ENCODE measurements at regions not wholly inside any gene's neighbourhood (a gene's known extent, or its start where the extent isn't known, plus 50 kb on each side); places are given as distances from the start of the nearest gene placed in this dataset.

- TF ChIP-seq SNAPC5 (CRISPR knock-in tag; IDR thresholded peaks at IDR 0.05) (no peak), ZNF695 (CRISPR knock-in tag; IDR thresholded peaks at IDR 0.05) (no peak)
Observed at GRCh38 chrX:16282209-16282608, 114.9 kb downstream of the MAGEB17 start (continued).

- no peak for TF ChIP-seq MEIS2 (IDR thresholded peaks at IDR 0.05; ENCODE audit: partially characterized antibody)
- no peaks in the 10 kb centered on the region for H3K4me1 ChIP-seq (replicated peaks in 1 of 2; ENCODE audit: control insufficient read depth in 2 of 2, insufficient read depth in 2 of 2, low read length in 2 of 2)
- H3K27me3 ChIP-seq (ENCODE audit: control insufficient read depth in 2 of 2, insufficient read depth in 2 of 2, low read length in 2 of 2), result no peaks in the 10 kb centered on the region
- CTCF ChIA-PET (ENCODE audit: low intra/inter-chr PET ratio), result no interaction called here
- no peak overlapping the region for H3K9ac ChIP-seq (ENCODE audit: insufficient read depth in 1 of 2, low read depth in 2 of 2, low read length in 2 of 2)
- no peak overlapping the region for H3K27ac ChIP-seq (ENCODE audit: extremely low read depth, low read depth, low read length)
- FAIRE-seq (no peak), DNase-seq (ENCODE audit: extremely low read depth in 1 of 4, low spot score in 3 of 4) (no peak), ATAC-seq (no peak)
- H3K36me3 ChIP-seq (ENCODE audit: control insufficient read depth, insufficient read depth, low read length), result no peaks in the 10 kb centered on the region
- BruUV-seq (replicated peaks), result no TSS peak
- intact Hi-C loops (cut with micrococcal nuclease), result no loop called here
- no peak overlapping the region for H2AFZ ChIP-seq (ENCODE audit: low read depth, low read length)
- H3K4me3 ChIP-seq, result no peak overlapping the region
- no peaks in the 10 kb centered on the region for H3K9me3 ChIP-seq (replicated peaks; ENCODE audit: control insufficient read depth, insufficient read depth, low read depth, low read length)
- H3K4me2 ChIP-seq (ENCODE audit: insufficient read depth, low read length), result no peak overlapping the region
- in situ Hi-C loops (cut with MboI), result no loop called here
- no peaks in the 10 kb centered on the region for H4K20me1 ChIP-seq (replicated peaks; ENCODE audit: control insufficient read depth, insufficient read depth, low read length)
- H3K9me1 ChIP-seq (ENCODE audit: control insufficient read depth, insufficient read depth, low read length), result no peaks in the 10 kb centered on the region
- POLR2A ChIA-PET, result interaction anchor here (0.6 kb wide), 1 partner anchor 84 kb away, joined by 3 read pairs; no protein-coding TSS in a partner anchor
- no peaks in the 10 kb centered on the region for H3K79me2 ChIP-seq (ENCODE audit: control insufficient read depth, insufficient read depth, low read length)
Observed at GRCh38 chrX:16284842-16285241, 117.6 kb downstream of the MAGEB17 start.

GRCh38 chrX:16290997-16291396 lies 123.7 kb downstream of the MAGEB17 start:
- POLR2A ChIA-PET, result no interaction called here
- Histone ChIP-seq H3K9me1 (ENCODE audit: control insufficient read depth, insufficient read depth, low read length) (no peaks in the 10 kb centered on the region), H3K4me3 (no peak overlapping the region), H3K9me3 (replicated peaks; ENCODE audit: control insufficient read depth, insufficient read depth, low read depth, low read length) (no peaks in the 10 kb centered on the region), H4K20me1 (replicated peaks; ENCODE audit: control insufficient read depth, insufficient read depth, low read length) (no peaks in the 10 kb centered on the region), H3K4me2 (ENCODE audit: insufficient read depth, low read length) (no peak overlapping the region), H2AFZ (ENCODE audit: low read depth, low read length) (no peak overlapping the region), H3K27ac (ENCODE audit: extremely low read depth, low read depth, low read length) (no peak overlapping the region), H3K9ac (ENCODE audit: insufficient read depth in 1 of 2, low read depth in 2 of 2, low read length in 2 of 2) (no peak overlapping the region), H3K4me1 (replicated peaks in 1 of 2; ENCODE audit: control insufficient read depth in 2 of 2, insufficient read depth in 2 of 2, low read length in 2 of 2) (no peaks in the 10 kb centered on the region), H3K27me3 (ENCODE audit: control insufficient read depth in 2 of 2, insufficient read depth in 2 of 2, low read length in 2 of 2) (no peaks in the 10 kb centered on the region), H3K36me3 (ENCODE audit: control insufficient read depth, insufficient read depth, low read length) (no peaks in the 10 kb centered on the region), H3K79me2 (ENCODE audit: control insufficient read depth, insufficient read depth, low read length) (no peaks in the 10 kb centered on the region)
- WGBS (ENCODE audit: insufficient coverage, low coverage, missing lambda C conversion rate), result 0% methylated on average over 1 of the region's 1 CpG
- intact Hi-C loops (cut with micrococcal nuclease), result no loop called here
- ATAC-seq (no peak), FAIRE-seq (no peak), DNase-seq (ENCODE audit: extremely low read depth in 1 of 4, low spot score in 3 of 4) (no peak)
- in situ Hi-C loops (cut with MboI), result no loop called here
- CTCF ChIA-PET (ENCODE audit: low intra/inter-chr PET ratio), result no interaction called here
- BruUV-seq (replicated peaks), result no TSS peak
- TF ChIP-seq ARID4B (CRISPR knock-in tag; IDR thresholded peaks at IDR 0.05) (no peak), EWSR1 (IDR thresholded peaks at IDR 0.05; ENCODE audit: borderline replicate concordance, low read depth, partially characterized antibody) (no peak), RBM34 (IDR thresholded peaks at IDR 0.05; ENCODE audit: borderline replicate concordance, insufficient read depth, low read length) (no peak), DNMT1 (IDR thresholded peaks at IDR 0.05) (no peak), ZNF77 (CRISPR knock-in tag; IDR thresholded peaks at IDR 0.05) (no peak), CEBPG (CRISPR knock-in tag; IDR thresholded peaks at IDR 0.05) (no peak), CEBPG (tag; conservative IDR thresholded peaks at IDR 0.05 in 1 of 2, IDR thresholded peaks at IDR 0.05 in 1 of 2) (peak; percentile 10 to 55; a peak in 2 of 4 replicates)
